SK-N-SH treated with all-trans-retinoic acid at 6 μM for 48 hours (cell line): ENCODE measurements at regions not wholly inside any gene's neighbourhood (a gene's known extent, or its start where the extent isn't known, plus 50 kb on each side); places are given as distances from the start of the nearest gene placed in this dataset.

Experiments used
- ARNTL ChIP-seq: fragments of 450-650 bp; formaldehyde crosslinking; IDR thresholded peaks from 2 replicates; pipeline ENCODE4 v1.5.0; 2020; ENCODE audit warnings: low read depth, mild to moderate bottlenecking, moderate library complexity, borderline replicate concordance
- CSRNP3 ChIP-seq: fragments of 250-450 bp; sonication (Bioruptor Pico); IDR thresholded peaks from 2 replicates; pipeline ENCODE4 v1.5.1; 2021; ENCODE audit warnings: mild to moderate bottlenecking, moderate library complexity
- GLIS3 ChIP-seq: fragments of 250-450 bp; sonication (Bioruptor Pico); IDR thresholded peaks from 2 replicates; pipeline ENCODE4 v1.5.0; 2020; ENCODE audit warnings: mild to moderate bottlenecking, moderate library complexity
- ISL1 ChIP-seq: fragments of 250-450 bp; sonication (Bioruptor Pico); IDR thresholded peaks from 2 replicates; pipeline ENCODE4 v2.1.2; 2022; ENCODE audit warnings: mild to moderate bottlenecking, moderate library complexity
- PPARA ChIP-seq: fragments of 250-450 bp; sonication (Bioruptor Pico); IDR thresholded peaks from 2 replicates; pipeline ENCODE4 v1.5.0; 2020; ENCODE audit warnings: mild to moderate bottlenecking, borderline replicate concordance
- RARB ChIP-seq: fragments of 250-450 bp; sonication (Bioruptor Pico); IDR thresholded peaks from 2 replicates; pipeline ENCODE4 v1.8.0; 2021; ENCODE audit warnings: mild to moderate bottlenecking, moderate library complexity
- ZNF70 ChIP-seq: fragments of 450-650 bp; formaldehyde crosslinking; IDR thresholded peaks from 2 replicates; pipeline ENCODE4 v1.5.0; 2020; ENCODE audit warnings: mild to moderate bottlenecking, moderate library complexity
- ZNF8 ChIP-seq: fragments of 450-650 bp; formaldehyde crosslinking; IDR thresholded peaks from 2 replicates; pipeline ENCODE4 v1.5.0; 2020; ENCODE audit warnings: mild to moderate bottlenecking, moderate library complexity

- TF ChIP-seq RARB (no peak), ZNF70 (CRISPR knock-in tag) (no peak), ARNTL (CRISPR knock-in tag) (no peak), ISL1 (CRISPR knock-in tag) (no peak), PPARA (CRISPR knock-in tag) (no peak), CSRNP3 (no peak), GLIS3 (CRISPR knock-in tag) (no peak), ZNF8 (CRISPR knock-in tag) (no peak)
Measured at GRCh38 chr7:25594728-25595127, 366.4 kb upstream of the NPVF start.
